Caco-2 (cell line): ENCODE measurements at regions not wholly inside any gene's neighbourhood (a gene's known extent, or its start where the extent isn't known, plus 50 kb on each side); places are given as distances from the start of the nearest gene placed in this dataset.
A peak's percentile ranks its signal among the peaks of the same experiment; 100 is the strongest.

Experiments used
- BruUV-seq: library from RNA; stranded (reverse); fragments of 400-500 nt; replicated peaks from 2 replicates; lab custom pipeline; 2021; lab: Mats Ljungman, UMichigan
- CTCF ChIA-PET: fragments of 300-600 bp; sonication (Branson Sonifier 250); formaldehyde crosslinking; loops from one replicate; lab custom pipeline; 2022; ENCODE audit warnings: antibody characterized with exemption; lab: Charles Lee
- POLR2A ChIA-PET: fragments of 300-600 bp; sonication (Branson Sonifier 250); formaldehyde crosslinking; loops from one replicate; lab custom pipeline; 2022; ENCODE audit warnings: antibody characterized with exemption; lab: Charles Lee
- DNase-seq, 2 experiments: peaks; one replicate each; pipeline versions ENCODE4 v3.0.0 to v3.0.0-alpha.2; 2020 to 2022
- H3K27me3 ChIP-seq: replicated peaks from 2 replicates; pipeline ENCODE4 v1.6.0; 2011; ENCODE audit warnings: low read length; ENCODE audit not compliant: control insufficient read depth, insufficient read depth
- H3K36me3 ChIP-seq: 2 replicates; pipeline ENCODE4 v1.5.1; 2011; ENCODE audit warnings: low read length; ENCODE audit not compliant: control insufficient read depth, insufficient read depth
- H3K4me1 ChIP-seq: fragments of 250-450 bp; sonication (Bioruptor Pico); 2 replicates; pipeline ENCODE4 v1.5.1; 2020; ENCODE audit warnings: mild to moderate bottlenecking
- H3K4me3 ChIP-seq: 2 replicates; pipeline ENCODE4 v1.5.1; 2011; ENCODE audit warnings: low read depth, mild to moderate bottlenecking, control low read depth, low read length
- H3K9me3 ChIP-seq: fragments of 250-450 bp; sonication (Bioruptor Pico); 2 replicates; pipeline ENCODE4 v1.5.1; 2020; ENCODE audit warnings: mild to moderate bottlenecking, moderate library complexity
- H3K27ac Mint-ChIP-seq: one replicate; pipeline ENCODE4 v1.8.0; 2022; ENCODE audit warnings: mixed read lengths; ENCODE audit not compliant: unreplicated experiment
- H3K27me3 Mint-ChIP-seq: one replicate; pipeline ENCODE4 v1.8.0; 2022; ENCODE audit warnings: mixed read lengths; ENCODE audit not compliant: insufficient read depth, unreplicated experiment
- H3K36me3 Mint-ChIP-seq: one replicate; pipeline ENCODE4 v1.8.0; 2022; ENCODE audit warnings: mild to moderate bottlenecking, mixed read lengths; ENCODE audit not compliant: insufficient read depth, unreplicated experiment
- H3K4me1 Mint-ChIP-seq: one replicate; pipeline ENCODE4 v1.8.0; 2022; ENCODE audit warnings: low read depth, mixed read lengths; ENCODE audit not compliant: unreplicated experiment
- H3K4me3 Mint-ChIP-seq: one replicate; pipeline ENCODE4 v1.8.0; 2022; ENCODE audit warnings: mild to moderate bottlenecking, moderate library complexity, mixed read lengths; ENCODE audit not compliant: unreplicated experiment
- H3K9me3 Mint-ChIP-seq: one replicate; pipeline ENCODE4 v1.8.0; 2022; ENCODE audit warnings: mixed read lengths; ENCODE audit not compliant: unreplicated experiment
- intact Hi-C: fragments of 100-400 bp; cut with micrococcal nuclease; formaldehyde crosslinking; loops from one replicate; pipeline ENCODE4 v1.10.0; 2022; ENCODE audit not compliant: unreplicated experiment
- TF ChIP-seq, protein P1 (sequence below), 2 experiments: fragments of 200-600 bp in 1 of 2; IDR thresholded peaks; 1 replicate in 1 of 2; 2 replicates in 1 of 2; pipeline versions ENCODE4 v1.5.1 to v1.8.0; 2011 to 2022; ENCODE audit warnings: antibody characterized with exemption in 1 of 2, control low read depth in 1 of 2, inconsistent platforms in 1 of 2, low read depth in 1 of 2, low read length in 1 of 2, mild to moderate bottlenecking in 1 of 2, moderate library complexity in 1 of 2; ENCODE audit not compliant: insufficient read depth in 1 of 2, severe bottlenecking in 1 of 2, unreplicated experiment in 1 of 2

DNA sequence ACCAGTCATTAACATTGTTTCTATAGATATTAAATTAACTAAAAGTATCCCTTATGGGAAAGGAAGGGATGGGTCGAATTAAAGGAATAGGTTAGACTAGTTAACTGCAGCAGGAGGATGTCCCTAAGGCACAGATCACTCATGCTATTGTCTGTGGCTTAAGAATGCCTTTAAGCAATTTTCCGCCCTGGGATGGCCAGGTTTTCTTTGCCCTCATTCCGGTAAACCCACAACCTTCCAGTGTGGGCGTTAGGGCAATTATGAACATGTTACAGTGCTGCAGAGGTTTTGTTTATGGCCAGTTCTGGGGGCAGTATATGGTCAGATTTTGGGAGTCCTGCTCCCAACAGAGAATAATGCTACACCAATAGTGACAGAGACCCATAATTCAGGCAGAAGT is 139.3 kb upstream of the CDK13 start:
- H3K4me3 ChIP-seq, result no peak overlapping the region
- Mint-ChIP-seq H3K27ac (no peak overlapping the region), H3K4me3 (peak overlapping the region; percentile 22), H3K36me3 (no peaks in the 10 kb centered on the region), H3K27me3 (peaks cover 18% of the 10 kb centered on the region), H3K4me1 (no peaks in the 10 kb centered on the region), H3K9me3 (no peaks in the 10 kb centered on the region)
- ChIA-PET POLR2A (no interaction called here), CTCF (interaction anchor here (0.5 to 1.1 kb wide), 3 partner anchors 22 to 299 kb away, joined by 3 to 4 read pairs (median 4); no protein-coding TSS in a partner anchor)
- intact Hi-C loops, result no loop called here
- H3K36me3 ChIP-seq, result no peaks in the 10 kb centered on the region
- no peaks in the 10 kb centered on the region for H3K9me3 ChIP-seq
- BruUV-seq, result no TSS peak
- TF ChIP-seq, protein P1, sequence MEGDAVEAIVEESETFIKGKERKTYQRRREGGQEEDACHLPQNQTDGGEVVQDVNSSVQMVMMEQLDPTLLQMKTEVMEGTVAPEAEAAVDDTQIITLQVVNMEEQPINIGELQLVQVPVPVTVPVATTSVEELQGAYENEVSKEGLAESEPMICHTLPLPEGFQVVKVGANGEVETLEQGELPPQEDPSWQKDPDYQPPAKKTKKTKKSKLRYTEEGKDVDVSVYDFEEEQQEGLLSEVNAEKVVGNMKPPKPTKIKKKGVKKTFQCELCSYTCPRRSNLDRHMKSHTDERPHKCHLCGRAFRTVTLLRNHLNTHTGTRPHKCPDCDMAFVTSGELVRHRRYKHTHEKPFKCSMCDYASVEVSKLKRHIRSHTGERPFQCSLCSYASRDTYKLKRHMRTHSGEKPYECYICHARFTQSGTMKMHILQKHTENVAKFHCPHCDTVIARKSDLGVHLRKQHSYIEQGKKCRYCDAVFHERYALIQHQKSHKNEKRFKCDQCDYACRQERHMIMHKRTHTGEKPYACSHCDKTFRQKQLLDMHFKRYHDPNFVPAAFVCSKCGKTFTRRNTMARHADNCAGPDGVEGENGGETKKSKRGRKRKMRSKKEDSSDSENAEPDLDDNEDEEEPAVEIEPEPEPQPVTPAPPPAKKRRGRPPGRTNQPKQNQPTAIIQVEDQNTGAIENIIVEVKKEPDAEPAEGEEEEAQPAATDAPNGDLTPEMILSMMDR (IDR thresholded peaks at IDR 0.05; ENCODE audit: insufficient read depth in 1 of 2, low read depth in 1 of 2, low read length in 1 of 2, severe bottlenecking in 1 of 2, unreplicated experiment in 1 of 2), result no peak
- H3K27me3 ChIP-seq, result no peaks in the 10 kb centered on the region; the same call in 1 of the 2 replicates
- DNase-seq, result no peak
- no peaks in the 10 kb centered on the region for H3K4me1 ChIP-seq

- Histone ChIP-seq H3K27me3 (no peaks in the 10 kb centered on the region; the same call in 1 of the 2 replicates), H3K4me3 (no peak overlapping the region), H3K36me3 (no peaks in the 10 kb centered on the region), H3K9me3 (no peaks in the 10 kb centered on the region), H3K4me1 (no peaks in the 10 kb centered on the region)
- TF ChIP-seq, protein P1 (IDR thresholded peaks at IDR 0.05; ENCODE audit: insufficient read depth in 1 of 2, low read depth in 1 of 2, low read length in 1 of 2, severe bottlenecking in 1 of 2, unreplicated experiment in 1 of 2), result no peak
- H3K27ac Mint-ChIP-seq, result no peak overlapping the region
- peaks cover 18% of the 10 kb centered on the region for H3K27me3 Mint-ChIP-seq
- no TSS peak for BruUV-seq
- ChIA-PET CTCF (interaction anchor here (0.6 kb wide), 1 partner anchor 855 kb away, joined by 8 read pairs; no protein-coding TSS in a partner anchor), POLR2A (no interaction called here)
- H3K9me3 Mint-ChIP-seq, result no peaks in the 10 kb centered on the region
- intact Hi-C loops, result no loop called here
- H3K4me3 Mint-ChIP-seq, result no peak overlapping the region
- DNase-seq, result no peak
- no peaks in the 10 kb centered on the region for H3K36me3 Mint-ChIP-seq
- no peaks in the 10 kb centered on the region for H3K4me1 Mint-ChIP-seq
Measured at GRCh38 chr7:39811161-39811614, 138.9 kb upstream of the CDK13 start.

GRCh38 chr7:39816462-39817060 is 133.5 kb upstream of the CDK13 start:
- ChIA-PET CTCF (no interaction called here), POLR2A (no interaction called here)
- Histone ChIP-seq H3K4me3 (no peak overlapping the region), H3K9me3 (no peaks in the 10 kb centered on the region), H3K36me3 (no peaks in the 10 kb centered on the region), H3K4me1 (no peaks in the 10 kb centered on the region), H3K27me3 (no peaks in the 10 kb centered on the region; the same call in 1 of the 2 replicates)
- Mint-ChIP-seq H3K27ac (no peak overlapping the region), H3K27me3 (peaks cover 27% of the 10 kb centered on the region), H3K4me3 (no peak overlapping the region), H3K9me3 (no peaks in the 10 kb centered on the region), H3K36me3 (no peaks in the 10 kb centered on the region), H3K4me1 (no peaks in the 10 kb centered on the region)
- DNase-seq, result no peak
- BruUV-seq, result no TSS peak
- TF ChIP-seq, protein P1 (IDR thresholded peaks at IDR 0.05; ENCODE audit: insufficient read depth in 1 of 2, low read depth in 1 of 2, low read length in 1 of 2, severe bottlenecking in 1 of 2, unreplicated experiment in 1 of 2), result no peak
- intact Hi-C loops, result no loop called here
